Dedifferentiated amniotic fluid mesenchymal stem cell (primary cell): ENCODE measurements at regions not wholly inside any gene's neighbourhood (a gene's known extent, or its start where the extent isn't known, plus 50 kb on each side); places are given as distances from the start of the nearest gene placed in this dataset.
A peak's percentile ranks its signal among the peaks of the same experiment; 100 is the strongest.

Experiments used
- DNase-seq: peaks from one replicate; pipeline ENCODE4 v3.0.0-alpha.2; 2016; ENCODE audit errors: extremely low spot score

- DNase-seq = no peak
Observed at GRCh38 chr15:96122077-96123027, 208.1 kb upstream of the NR2F2 start.

- no peak for DNase-seq
Observed at GRCh38 chr15:96123028-96123400, 207.5 kb upstream of the NR2F2 start.

DNA sequence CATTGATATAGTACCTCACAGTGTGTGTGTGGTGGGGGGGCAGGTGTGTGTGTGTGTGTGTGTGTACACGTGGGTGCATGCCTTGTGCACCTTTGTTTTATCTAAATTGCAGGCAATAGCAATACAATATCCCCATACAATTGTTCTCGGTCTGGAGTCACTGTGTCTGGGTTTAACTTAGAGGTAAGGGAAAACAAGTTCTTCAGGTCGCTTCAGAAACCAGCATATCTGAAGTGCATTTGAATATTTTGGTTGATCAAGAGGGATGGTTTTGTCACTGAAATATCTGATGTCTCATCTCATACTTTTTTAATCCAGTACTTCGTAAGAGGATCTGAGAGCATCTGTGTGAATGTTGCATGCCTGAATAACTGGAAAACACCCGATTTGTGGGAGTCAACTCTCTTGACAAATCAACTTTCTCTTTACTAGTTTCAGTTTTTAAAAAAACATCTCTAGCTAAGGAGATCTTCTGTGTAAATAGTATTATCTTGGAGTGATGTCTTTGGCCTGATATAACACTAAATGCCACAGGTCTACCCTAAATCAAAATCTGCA is 206.8 kb upstream of the NR2F2 start:
- DNase-seq = no peak

GRCh38 chr15:96124436-96124835 is 206.1 kb upstream of the NR2F2 start:
- DNase-seq = no peak

DNA sequence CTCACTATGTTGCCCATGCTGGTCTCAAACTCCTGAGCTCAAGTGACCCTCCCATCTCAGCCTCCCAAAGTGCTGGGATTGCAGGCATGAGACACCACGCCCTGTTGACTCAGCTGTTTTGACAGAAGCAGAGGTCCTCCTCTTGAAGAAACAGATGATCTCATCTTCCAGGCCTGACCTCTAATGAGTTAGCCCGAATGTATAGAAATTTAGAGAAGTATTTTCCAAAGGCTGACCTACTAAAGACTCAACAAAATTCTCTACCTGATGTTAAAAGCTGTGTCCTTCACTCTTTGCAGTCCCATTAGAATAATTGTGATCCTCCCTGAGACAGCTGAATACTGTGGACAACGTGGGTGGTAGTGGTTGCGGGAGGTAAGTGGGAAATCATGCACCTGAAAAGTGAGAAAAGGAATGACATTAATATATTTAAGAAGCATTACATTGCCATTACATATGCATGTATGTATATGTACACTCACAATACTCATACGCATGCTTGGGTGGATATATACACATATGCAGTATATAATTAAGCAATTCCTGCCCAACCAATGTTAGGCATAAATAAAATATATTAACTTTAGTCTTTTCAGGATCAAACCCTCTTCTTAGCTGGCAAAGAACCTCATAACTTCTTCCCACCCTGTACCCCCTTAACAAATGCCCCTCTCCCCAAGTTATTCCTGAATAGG is 204.6 kb upstream of the NR2F2 start:
- peak; percentile 32 for DNase-seq

GRCh38 chr15:96126859-96127258 is 203.6 kb upstream of the NR2F2 start:
- DNase-seq = no peak

DNA sequence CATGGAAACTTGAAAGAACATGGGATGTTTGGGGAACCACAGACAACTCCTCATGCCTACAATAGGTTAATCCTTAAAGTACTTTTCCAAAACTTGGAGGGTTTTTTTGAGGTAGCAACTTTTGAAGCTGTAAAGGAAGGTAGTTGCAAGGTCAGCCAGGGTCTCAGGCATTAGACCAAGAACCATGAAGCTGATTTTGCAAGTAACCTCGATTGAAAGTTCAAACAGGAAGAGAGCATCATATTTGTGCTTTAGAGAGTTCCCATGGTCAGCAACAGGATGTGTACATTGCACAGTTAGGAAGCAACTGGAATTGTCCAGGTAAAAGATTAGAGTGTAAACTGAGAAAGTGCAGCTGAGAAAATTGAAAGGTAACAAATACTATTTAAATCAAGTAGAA is 199.8 kb upstream of the NR2F2 start:
- no peak for DNase-seq

DNA sequence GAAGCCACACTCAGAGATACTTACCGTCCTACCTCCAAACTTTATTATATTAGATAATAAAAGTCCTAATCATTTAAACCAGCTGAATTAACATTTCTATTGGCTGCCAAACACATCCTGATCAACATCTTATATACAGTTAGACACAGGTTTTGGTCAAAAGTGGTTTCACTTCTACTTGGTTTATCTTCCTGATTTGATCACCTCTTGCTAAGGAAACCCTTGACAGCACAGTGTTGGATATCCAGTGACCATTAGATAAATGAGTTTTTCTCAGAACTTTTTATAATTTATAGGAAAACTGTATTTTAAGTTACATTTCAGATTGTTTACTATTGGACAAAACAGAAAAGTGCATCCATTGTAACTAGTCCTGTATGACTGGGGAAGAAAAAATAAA is 198.4 kb upstream of the NR2F2 start:
- no peak for DNase-seq

- no peak for DNase-seq
Observed at GRCh38 chr15:96135166-96136093, 195.1 kb upstream of the NR2F2 start.

- DNase-seq = no peak
Observed at GRCh38 chr15:96138985-96139384, 191.5 kb upstream of the NR2F2 start.

- no peak for DNase-seq
Observed at GRCh38 chr15:96142498-96142897, 188.0 kb upstream of the NR2F2 start.

GRCh38 chr15:96144734-96145133 is 185.8 kb upstream of the NR2F2 start:
- DNase-seq = no peak

DNA sequence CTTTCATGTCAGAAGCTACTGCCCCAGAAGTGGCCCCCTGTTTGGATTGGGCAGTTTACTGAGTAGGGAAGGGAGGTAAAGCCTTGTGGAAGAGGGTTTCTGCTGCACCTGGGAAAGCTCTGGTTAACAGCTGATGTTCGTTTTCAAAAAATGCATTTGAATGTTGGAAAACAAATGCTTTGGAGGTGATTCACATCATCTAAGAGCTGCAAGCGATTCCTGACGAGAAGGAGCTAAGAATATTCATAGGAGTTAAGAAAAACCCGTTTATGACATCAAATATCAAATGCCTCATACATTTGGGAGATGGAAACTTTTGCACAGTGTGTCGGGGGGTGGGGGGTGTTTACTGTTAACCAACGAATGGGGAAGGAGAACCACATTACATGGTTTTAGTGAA is 183.8 kb upstream of the NR2F2 start:
- DNase-seq = no peak

GRCh38 chr15:96147267-96147666 is 183.2 kb upstream of the NR2F2 start:
- DNase-seq = no peak

- no peak for DNase-seq
Observed at GRCh38 chr15:96150254-96150653, 180.2 kb upstream of the NR2F2 start.

DNA sequence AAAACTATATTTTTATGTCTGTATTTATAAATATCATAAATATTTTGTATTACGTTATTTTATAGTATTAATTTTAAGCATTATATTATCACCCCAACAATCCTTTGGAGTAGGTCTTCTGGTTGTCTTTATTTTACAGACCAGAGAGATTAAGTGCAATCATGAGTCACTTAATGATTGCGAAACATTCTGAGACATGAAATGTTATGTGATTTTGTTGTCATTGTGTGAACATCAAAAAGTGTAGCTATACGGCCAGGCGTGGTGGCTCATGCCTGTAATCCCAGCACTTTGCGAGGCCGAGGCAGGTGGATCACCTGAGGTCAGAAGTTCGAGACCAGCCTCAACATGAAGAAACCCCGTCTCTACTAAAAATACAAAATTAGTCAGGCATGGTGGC is 178.8 kb upstream of the NR2F2 start:
- peak; percentile 31 for DNase-seq

DNA sequence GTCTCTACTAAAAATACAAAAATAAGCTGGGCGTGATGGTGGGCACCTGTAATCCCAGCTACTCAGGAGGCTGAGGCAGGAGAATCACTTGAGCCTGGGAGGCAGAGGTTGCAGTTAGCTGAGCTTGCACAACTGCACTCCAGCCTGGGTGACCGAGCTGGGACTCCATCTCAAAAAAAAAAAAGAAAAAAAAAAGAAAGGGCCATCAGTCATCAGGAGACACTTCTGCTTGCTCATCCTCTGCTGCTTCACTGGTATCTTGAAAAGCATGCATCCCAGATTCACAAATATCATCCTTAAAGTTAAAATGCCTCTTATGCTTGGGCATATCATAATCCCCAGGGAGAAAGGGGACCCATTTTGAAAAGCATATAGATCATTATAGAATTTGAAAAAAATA is 176.6 kb upstream of the NR2F2 start:
- DNase-seq = no peak

DNA sequence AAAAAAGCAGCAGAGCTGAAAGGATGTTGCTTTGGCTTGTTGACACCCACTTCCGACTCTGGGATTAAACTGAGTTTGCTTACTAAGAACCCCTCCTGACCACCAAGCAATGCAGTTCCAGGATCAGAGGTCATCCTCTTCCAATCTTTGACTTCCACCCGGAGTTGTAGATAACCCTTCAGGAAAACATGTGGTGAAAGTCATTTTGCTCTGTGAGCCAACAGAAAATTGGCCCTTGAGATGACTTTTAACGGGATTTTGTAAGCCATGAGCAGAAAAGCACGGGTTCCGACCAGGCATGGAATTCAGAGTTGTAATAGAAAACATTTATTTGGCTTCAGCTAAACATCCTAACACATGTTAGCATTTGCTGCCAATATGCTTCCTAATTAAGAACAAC is 171.6 kb upstream of the NR2F2 start:
- DNase-seq = no peak

- DNase-seq = no peak
Observed at GRCh38 chr15:96160269-96160668, 170.2 kb upstream of the NR2F2 start.

DNA sequence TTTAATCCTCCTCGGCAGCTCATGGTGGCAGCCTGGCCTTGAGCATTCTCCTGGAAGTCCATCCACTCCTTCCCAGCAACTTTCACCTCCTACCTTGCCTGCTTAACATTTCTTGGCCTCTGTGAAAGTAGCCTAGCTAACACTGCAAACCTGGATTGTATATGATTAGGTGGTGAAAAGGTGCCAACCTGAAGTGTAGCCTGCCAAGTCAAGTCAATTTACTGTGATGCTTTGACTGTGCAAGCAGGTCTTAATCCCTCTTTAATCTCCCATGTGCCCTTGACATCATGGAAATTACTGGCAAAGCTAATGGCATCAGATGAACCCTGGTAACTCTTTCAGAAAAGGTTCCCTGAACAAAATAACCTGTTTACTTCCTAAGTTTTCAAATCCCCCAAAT is 169.7 kb upstream of the NR2F2 start:
- no peak for DNase-seq

DNA sequence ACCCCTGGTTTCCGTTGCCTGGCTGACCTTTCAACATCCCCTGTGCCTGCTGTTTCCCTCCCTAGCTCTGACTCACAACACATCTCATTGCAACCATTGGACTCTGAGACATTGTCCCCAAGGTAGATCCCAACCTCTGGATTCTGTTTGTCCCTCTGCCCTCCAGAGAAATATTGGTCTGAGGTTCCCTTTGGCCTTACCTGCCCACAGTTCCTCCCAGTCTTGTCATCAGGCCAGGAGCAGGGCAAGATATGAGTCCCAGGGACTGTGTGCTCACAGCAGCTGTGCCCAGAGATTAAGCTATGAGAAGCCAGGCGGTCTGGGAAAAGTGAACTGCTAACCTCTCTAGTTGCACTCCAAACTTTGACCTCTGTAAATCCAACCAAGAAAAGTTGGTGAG is 168.2 kb upstream of the NR2F2 start:
- no peak for DNase-seq

- DNase-seq = no peak
Observed at GRCh38 chr15:96165081-96165480, 165.4 kb upstream of the NR2F2 start.
